Lower lobe of right lung (tissue), 2 donors: ENCODE measurements at regions not wholly inside any gene's neighbourhood (a gene's known extent, or its start where the extent isn't known, plus 50 kb on each side); places are given as distances from the start of the nearest gene placed in this dataset.

ENCODE experiments used
- ATAC-seq, 2 donors: fragments of 200-7000 bp; cut with Tn5 transposase; one replicate each; pipeline ENCODE4 v1.9.1; 2020 to 2022; ENCODE audit warnings: mild to moderate bottlenecking in 2 of 2, moderate library complexity in 2 of 2
- DNase-seq: peaks from one replicate; pipeline ENCODE4 v3.0.0-alpha.2; 2020
- H3K27ac ChIP-seq: fragments of 200-600 bp; one replicate; pipeline ENCODE4 v1.8.0; 2022
- H3K27me3 ChIP-seq: fragments of 200-600 bp; one replicate; pipeline ENCODE4 v1.8.0; 2022; ENCODE audit warnings: low read depth
- H3K36me3 ChIP-seq: fragments of 200-600 bp; one replicate; pipeline ENCODE4 v1.8.0; 2022; ENCODE audit warnings: mild to moderate bottlenecking
- H3K4me1 ChIP-seq: fragments of 200-600 bp; one replicate; pipeline ENCODE4 v1.8.0; 2022
- H3K4me3 ChIP-seq: fragments of 200-600 bp; one replicate; pipeline ENCODE4 v1.8.0; 2022; ENCODE audit warnings: mild to moderate bottlenecking
- H3K9me3 ChIP-seq: fragments of 200-600 bp; one replicate; pipeline ENCODE4 v1.8.0; 2022
- CTCF ChIP-seq: fragments of 200-600 bp; IDR thresholded peaks from one replicate; pipeline ENCODE4 v1.8.0; 2022; ENCODE audit warnings: antibody characterized with exemption, mild to moderate bottlenecking
- intact Hi-C: fragments of 100-400 bp; cut with DNase I; formaldehyde crosslinking; loops from one replicate; pipeline ENCODE4 v1.11.0; 2022
- donor health status: DM: no; HTN: yes; CAD: no; lungs with severe emphysema.

GRCh38 chr5:174191076-174191475 is 145.6 kb downstream of the NSG2 start:
- no peak for DNase-seq
- intact Hi-C loops: no loop called here

DNA sequence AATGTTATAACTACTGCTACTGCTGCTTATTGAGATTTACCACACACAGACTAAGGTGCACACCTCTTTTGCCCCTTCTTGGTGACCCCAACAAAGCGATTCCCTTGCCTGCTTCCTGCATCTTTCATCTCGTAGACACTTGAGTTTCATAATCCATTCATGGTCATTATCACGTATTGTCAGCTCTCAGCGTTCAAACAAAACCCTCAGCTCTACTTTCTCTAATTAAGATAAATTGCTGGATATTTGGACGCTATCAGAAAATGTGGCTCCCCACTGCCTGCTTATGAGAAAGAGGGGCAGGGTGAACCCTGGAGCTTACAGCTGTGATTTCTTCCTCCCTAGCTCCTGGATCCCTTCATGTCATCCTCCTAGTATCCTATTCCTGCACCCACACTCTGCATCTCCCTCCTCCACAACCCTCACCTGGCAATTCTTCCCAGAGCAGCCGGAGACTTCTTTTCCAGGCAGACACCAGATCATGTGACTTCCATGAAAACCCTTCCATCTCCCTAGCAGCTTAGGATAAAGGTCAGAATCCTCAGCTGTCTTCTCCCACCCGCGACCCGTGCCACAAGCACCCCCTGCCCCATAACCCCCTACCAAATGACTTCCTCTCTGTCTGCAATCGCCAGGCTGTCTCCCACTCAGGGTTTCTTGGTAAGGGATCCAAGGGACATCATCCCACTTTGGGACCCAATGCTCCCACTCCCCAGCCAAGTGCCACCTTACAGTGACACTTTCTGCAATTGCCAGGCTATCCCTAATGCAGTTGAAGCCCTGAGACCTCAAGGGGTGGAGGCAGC is 146.5 kb downstream of the NSG2 start:
- no peak for TF ChIP-seq CTCF
- ATAC-seq: no peak
- no peaks in the 10 kb centered on the region for H3K9me3 ChIP-seq
- no peaks in the 10 kb centered on the region for H3K36me3 ChIP-seq
- DNase-seq: no peak
- H3K27me3 ChIP-seq: no peaks in the 10 kb centered on the region
- intact Hi-C loops: no loop called here
- H3K4me3 ChIP-seq: no peak overlapping the region
- H3K27ac ChIP-seq: no peak overlapping the region
- no peaks in the 10 kb centered on the region for H3K4me1 ChIP-seq

More at GRCh38 chr5:174191076-174191475, 145.6 kb downstream of the NSG2 start:
- Histone ChIP-seq H3K36me3 (no peaks in the 10 kb centered on the region), H3K4me1 (no peaks in the 10 kb centered on the region), H3K9me3 (no peaks in the 10 kb centered on the region), H3K4me3 (no peak overlapping the region), H3K27ac (no peak overlapping the region), H3K27me3 (no peaks in the 10 kb centered on the region)
- TF ChIP-seq CTCF: no peak
- no peak for ATAC-seq

- Histone ChIP-seq H3K27me3 (no peaks in the 10 kb centered on the region), H3K27ac (no peak overlapping the region), H3K4me3 (no peak overlapping the region), H3K36me3 (no peaks in the 10 kb centered on the region), H3K4me1 (no peaks in the 10 kb centered on the region), H3K9me3 (no peaks in the 10 kb centered on the region)
- TF ChIP-seq CTCF: no peak
- DNase-seq: no peak
- intact Hi-C loops: no loop called here
- ATAC-seq: no peak
These were observed 147.4 kb downstream of the NSG2 start for GRCh38 chr5:174192901-174193300.

DNA sequence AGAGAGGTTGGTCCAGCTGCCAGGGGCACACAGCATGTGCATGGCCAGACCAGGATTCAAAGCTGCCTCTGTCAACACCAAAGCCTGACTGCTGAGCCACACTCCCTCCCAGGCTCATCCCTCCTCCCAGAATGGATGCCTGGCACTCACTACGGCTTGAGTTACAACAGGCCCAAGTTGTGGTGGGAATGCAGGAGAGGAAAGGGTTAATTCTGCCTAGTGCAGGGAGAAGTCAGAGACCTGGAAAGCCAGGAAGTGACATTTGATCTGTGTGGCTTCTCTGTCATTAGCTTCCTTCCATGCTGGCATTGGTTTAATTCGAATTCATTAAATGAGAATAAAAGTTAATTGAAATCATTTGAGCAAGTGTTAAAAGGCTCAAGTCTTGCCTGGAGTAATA is 150.0 kb downstream of the NSG2 start:
- Histone ChIP-seq H3K4me3 (no peak overlapping the region), H3K36me3 (no peaks in the 10 kb centered on the region), H3K4me1 (no peaks in the 10 kb centered on the region), H3K9me3 (no peaks in the 10 kb centered on the region), H3K27me3 (no peaks in the 10 kb centered on the region), H3K27ac (no peak overlapping the region)
- DNase-seq (no peak), ATAC-seq (no peak)
- intact Hi-C loops: no loop called here
- no peak for TF ChIP-seq CTCF

DNA sequence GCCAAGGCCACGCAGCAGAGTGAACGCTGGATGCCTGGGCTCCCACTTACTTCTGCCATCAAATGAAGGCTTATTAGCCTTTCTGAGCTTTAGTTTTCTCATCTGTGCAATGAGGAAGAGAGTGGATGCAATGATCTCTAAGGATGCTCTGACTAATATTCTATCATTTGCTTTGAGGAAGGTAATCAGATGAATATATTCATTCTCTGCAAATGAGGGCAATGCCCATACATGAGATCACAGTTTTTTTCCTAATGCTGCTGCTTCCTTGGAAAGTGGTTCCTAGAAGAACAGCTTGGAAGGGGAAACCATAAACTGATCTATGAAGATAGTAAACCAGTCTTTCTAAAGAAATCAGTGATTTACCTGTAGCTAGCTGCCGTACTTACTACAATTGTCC is 152.4 kb downstream of the NSG2 start:
- Histone ChIP-seq H3K36me3 (no peaks in the 10 kb centered on the region), H3K27me3 (no peaks in the 10 kb centered on the region), H3K4me1 (no peaks in the 10 kb centered on the region), H3K9me3 (no peaks in the 10 kb centered on the region), H3K27ac (no peak overlapping the region), H3K4me3 (no peak overlapping the region)
- DNase-seq (no peak), ATAC-seq (no peak)
- TF ChIP-seq CTCF: no peak
- intact Hi-C loops: no loop called here
